ENCODE measurements at regions not wholly inside any gene's neighbourhood (a gene's known extent, or its start where the extent isn't known, plus 50 kb on each side); places are given as distances from the start of the nearest gene placed in this dataset.

DNA sequence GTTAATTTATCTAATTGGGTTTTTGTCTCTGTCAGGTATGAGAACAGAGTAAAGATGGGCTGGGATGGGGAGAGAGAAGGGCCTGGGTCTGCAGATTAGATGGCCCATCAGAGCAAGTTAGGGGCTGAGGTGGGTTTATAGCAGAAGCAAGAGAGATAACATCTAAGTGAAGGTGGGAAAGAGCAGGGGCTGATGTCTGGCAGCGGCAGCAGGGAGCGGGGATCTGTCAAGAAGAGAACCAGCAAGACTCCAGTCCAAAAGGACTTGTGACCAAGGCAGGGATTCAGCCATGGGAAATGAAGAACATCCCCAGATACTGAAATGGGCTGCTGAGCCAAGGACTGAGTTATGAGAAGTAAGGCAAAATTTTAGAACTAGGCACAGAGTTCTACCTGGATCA lies 320.6 kb upstream of the TBL1XR1 start:
- TF ChIP-seq CTCF (IDR thresholded peaks at IDR 0.05; ENCODE audit: insufficient read depth, missing control alignments): no peak
- FAIRE-seq: no peak
- no peak for DNase-seq (ENCODE audit: insufficient read length, low spot score)

DNA sequence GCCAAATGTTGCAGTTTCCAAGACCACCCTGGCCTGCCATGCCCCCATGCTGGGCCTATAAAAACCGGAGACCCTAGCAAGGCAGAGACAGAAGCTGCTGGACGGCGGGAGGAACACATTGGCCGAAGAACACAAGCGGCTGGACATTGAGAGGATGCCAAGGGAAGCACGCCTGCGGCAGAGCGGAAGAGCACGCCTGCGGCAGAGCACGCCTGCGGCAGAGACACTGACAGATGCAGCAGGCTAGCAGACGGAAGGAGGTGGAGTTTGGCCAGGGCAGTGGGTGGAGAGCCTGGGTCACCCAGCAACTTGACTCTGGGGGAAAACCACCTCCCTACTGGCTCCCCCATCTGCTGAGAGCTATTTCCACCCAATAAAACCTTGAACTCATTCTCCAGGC lies 322.3 kb upstream of the TBL1XR1 start:
- FAIRE-seq: no peak

DNA sequence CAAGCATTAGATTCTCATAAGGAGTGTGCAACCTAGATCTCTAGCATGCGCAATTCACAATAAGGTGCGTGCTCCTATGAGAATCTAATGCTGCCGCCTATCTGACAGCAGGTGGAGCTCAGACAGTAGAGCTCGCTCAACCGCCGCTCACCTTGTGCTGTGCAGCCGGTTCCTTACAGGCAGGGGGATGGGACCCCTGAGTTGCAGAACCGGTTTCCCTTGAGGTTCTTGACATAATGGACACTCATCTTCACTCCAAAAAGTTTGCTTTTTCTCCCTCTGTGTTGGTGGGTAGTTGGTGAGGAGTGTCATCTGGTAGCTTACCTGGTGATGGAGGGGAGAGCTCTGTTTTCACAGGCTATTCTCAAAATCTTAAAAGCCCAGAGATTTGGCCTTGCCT lies 324.0 kb upstream of the TBL1XR1 start:
- FAIRE-seq: no peak
- no peak for DNase-seq (ENCODE audit: insufficient read length, low spot score)
- no peak for TF ChIP-seq CTCF (IDR thresholded peaks at IDR 0.05; ENCODE audit: insufficient read depth, missing control alignments)

More for the DNA sequence above, 322.3 kb upstream of the TBL1XR1 start:
- DNase-seq (ENCODE audit: insufficient read length, low spot score): no peak
- TF ChIP-seq CTCF (IDR thresholded peaks at IDR 0.05; ENCODE audit: insufficient read depth, missing control alignments): no peak

DNA sequence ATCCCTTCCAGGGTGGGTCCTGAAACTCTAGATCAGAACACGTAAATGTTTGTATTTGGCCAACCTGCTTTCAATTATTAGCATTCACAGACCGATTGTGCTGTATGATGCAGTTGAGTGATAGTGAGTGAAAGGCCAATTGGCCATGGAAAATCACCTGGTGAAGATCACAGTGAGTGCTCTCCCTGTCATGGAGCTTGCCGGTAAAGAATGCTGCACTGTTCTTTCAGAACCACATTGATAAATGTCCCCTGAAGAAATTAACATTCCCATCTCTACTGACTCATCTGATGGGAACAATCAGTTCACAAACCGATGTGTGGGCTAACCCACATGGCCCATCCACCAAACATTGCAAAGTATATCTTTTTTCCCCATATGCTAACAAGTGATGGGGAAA lies 324.8 kb upstream of the TBL1XR1 start:
- no peak for TF ChIP-seq CTCF (IDR thresholded peaks at IDR 0.05; ENCODE audit: insufficient read depth, missing control alignments)
- DNase-seq (ENCODE audit: insufficient read length, low spot score) (no peak), FAIRE-seq (no peak)

DNA sequence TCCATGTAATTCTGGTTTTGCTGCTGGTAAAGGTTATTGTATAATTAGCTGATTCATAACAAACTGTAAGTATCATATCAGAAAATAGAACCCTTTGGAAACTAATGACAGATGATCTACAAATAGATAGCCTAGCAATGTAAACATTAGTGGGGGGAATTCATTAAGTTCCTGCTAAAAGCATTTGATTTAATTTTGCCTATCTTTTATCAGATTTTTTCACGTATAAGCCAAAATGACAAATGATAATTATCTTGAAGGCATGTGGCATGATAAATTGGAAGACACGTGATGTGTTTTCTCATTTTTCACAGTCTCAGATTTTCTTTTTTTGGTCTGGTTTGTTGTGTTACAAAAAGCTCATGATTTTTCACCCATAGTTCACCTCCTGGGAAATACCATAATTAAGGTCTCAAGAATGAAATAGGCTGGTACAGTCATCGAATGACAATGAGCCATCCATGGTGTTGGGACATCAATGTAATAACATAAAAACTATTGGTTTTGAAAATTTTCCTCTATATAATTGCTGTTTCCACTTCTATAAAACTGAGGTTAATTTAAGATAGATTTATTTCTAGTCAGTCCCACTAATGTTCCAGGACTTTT lies 325.9 kb upstream of the TBL1XR1 start:
- no peak for FAIRE-seq
- TF ChIP-seq CTCF (IDR thresholded peaks at IDR 0.05; ENCODE audit: insufficient read depth, missing control alignments): no peak
- DNase-seq (ENCODE audit: insufficient read length, low spot score): no peak

- TF ChIP-seq CTCF (IDR thresholded peaks at IDR 0.05; ENCODE audit: insufficient read depth, missing control alignments): no peak
- DNase-seq (ENCODE audit: insufficient read length, low spot score) (no peak), FAIRE-seq (no peak)
Measured at GRCh38 chr3:177523872-177524438, 326.7 kb upstream of the TBL1XR1 start.

GRCh38 chr3:177524742-177525141 lies 327.5 kb upstream of the TBL1XR1 start:
- FAIRE-seq: no peak
- no peak for TF ChIP-seq CTCF (IDR thresholded peaks at IDR 0.05; ENCODE audit: insufficient read depth, missing control alignments)
- no peak for DNase-seq (ENCODE audit: insufficient read length, low spot score)
